ENCODE measurements at regions not wholly inside any gene's neighbourhood (a gene's known extent, or its start where the extent isn't known, plus 50 kb on each side); places are given as distances from the start of the nearest gene placed in this dataset.

DNA sequence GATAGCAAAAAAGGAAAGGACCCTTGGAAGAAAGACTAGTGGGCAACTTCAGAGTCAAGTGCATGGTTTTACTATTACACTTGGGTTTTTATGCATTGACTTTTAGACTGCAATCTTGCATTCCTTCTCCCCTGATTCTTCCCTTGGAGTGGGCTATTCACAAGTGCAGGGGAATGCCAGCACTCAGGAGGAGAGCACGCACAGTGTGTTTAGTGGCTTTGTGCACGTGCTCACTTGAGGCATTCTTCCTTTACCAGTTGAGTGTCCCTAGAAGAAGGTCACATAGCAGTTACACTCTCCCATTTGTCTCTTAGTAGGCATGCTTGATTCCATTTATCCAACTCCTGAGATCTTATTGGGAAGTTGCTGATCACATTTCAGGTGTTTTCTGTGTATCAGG lies 351.1 kb upstream of the HSFY2 start:
- no peak overlapping the region for H3K27ac Mint-ChIP-seq
- no peaks in the 10 kb centered on the region for H3K36me3 Mint-ChIP-seq (ENCODE audit: low read depth)
- H3K27me3 Mint-ChIP-seq: no peaks in the 10 kb centered on the region
- peaks cover 5% of the 10 kb centered on the region for H3K4me1 Mint-ChIP-seq (ENCODE audit: low read depth)
- no peaks in the 10 kb centered on the region for H3K9me3 Mint-ChIP-seq
- H3K4me3 Mint-ChIP-seq: no peak overlapping the region
- intact Hi-C loops (cut with micrococcal nuclease): no loop called here

DNA sequence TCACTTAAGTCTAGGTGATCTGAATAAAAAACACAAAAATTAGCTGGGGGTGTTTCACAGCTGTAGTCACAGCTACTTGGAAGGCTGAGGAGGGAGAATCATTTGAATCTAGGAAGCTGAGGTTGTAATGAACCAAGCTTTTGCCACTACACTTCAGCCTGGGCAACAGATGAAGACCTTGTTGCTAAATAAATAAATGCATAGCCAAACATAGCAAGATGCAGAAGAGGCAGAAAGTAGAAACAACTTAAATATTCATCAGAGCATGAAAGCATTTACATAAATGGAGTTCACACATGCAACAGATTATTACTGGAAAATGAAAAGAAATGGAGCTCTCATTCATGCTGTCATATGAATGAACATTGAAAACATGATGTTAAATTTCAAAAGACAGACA lies 348.9 kb upstream of the HSFY2 start:
- Mint-ChIP-seq H3K4me1 (ENCODE audit: low read depth) (peaks cover 5% of the 10 kb centered on the region), H3K4me3 (no peak overlapping the region), H3K27ac (no peak overlapping the region), H3K27me3 (no peaks in the 10 kb centered on the region), H3K9me3 (peaks cover 6% of the 10 kb centered on the region), H3K36me3 (ENCODE audit: low read depth) (no peaks in the 10 kb centered on the region)
- intact Hi-C loops (cut with micrococcal nuclease): no loop called here

DNA sequence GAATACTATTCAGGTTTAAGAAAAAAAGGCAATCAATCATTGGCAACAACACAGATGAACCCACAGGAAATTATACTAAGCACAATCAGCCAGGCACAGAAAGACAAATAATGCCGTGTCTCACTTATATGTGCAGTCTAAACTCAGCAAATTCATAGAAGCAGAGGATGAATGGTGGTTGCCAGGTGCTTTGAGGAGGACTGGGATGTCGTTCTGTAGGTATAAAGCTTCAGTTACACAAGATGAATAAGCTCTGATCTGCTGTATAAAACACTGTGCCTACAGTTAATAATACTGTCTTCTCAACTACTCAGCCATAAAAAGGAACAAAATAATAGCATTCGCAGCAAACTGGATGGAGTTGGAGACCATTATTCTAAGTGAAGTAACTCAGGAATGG lies 324.8 kb upstream of the HSFY2 start:
- H3K9me3 Mint-ChIP-seq: peaks cover 8% of the 10 kb centered on the region

DNA sequence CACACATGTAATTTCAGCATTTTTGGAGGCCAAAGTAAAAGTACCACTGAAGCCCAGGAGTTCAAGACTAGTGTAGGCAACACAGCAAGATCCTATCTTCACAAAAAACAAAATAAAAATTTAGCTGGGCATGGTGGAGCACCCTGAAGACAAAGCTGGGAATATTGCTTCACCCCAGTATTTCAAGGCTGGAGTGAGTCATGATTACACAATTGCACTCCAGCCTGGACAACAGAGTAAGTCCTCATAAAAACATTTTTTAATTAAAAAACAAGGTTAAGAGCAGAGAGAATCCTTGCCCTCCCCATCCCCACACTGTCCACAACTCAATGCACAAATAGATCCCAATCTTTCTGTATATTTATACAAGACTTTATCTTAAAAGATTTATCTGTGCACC lies 321.9 kb upstream of the HSFY2 start:
- intact Hi-C loops (cut with micrococcal nuclease): no loop called here
- H3K27ac Mint-ChIP-seq: no peak overlapping the region
- H3K36me3 Mint-ChIP-seq (ENCODE audit: low read depth): no peaks in the 10 kb centered on the region
- no peaks in the 10 kb centered on the region for H3K9me3 Mint-ChIP-seq
- H3K4me3 Mint-ChIP-seq: no peak overlapping the region
- peaks cover 3% of the 10 kb centered on the region for H3K27me3 Mint-ChIP-seq
- no peaks in the 10 kb centered on the region for H3K4me1 Mint-ChIP-seq (ENCODE audit: low read depth)

More for the DNA sequence above, 324.8 kb upstream of the HSFY2 start:
- Mint-ChIP-seq H3K36me3 (ENCODE audit: low read depth) (no peaks in the 10 kb centered on the region), H3K27ac (no peak overlapping the region), H3K4me1 (ENCODE audit: low read depth) (no peaks in the 10 kb centered on the region), H3K27me3 (no peaks in the 10 kb centered on the region), H3K4me3 (no peak overlapping the region)
- intact Hi-C loops (cut with micrococcal nuclease): no loop called here

DNA sequence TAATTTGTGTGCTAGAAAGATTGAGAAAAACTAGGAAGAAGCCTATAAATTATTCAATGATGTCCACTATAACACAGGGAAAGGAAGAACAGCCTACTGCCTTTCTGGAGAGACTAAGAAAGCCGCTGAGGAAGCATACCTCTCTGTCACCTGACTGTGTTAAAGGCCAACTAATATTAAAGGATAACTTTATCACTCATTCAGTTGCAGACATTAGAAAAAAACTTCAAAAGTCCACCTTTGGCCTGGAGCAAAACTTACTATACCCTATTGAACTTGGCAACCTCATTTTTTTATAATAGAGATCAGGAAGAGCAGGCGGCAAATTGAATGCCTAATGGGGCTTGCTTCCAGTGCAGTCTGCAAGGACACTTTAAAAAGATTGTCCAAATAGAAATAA lies 309.5 kb upstream of the HSFY2 start:
- H3K4me3 Mint-ChIP-seq: no peak overlapping the region

DNA sequence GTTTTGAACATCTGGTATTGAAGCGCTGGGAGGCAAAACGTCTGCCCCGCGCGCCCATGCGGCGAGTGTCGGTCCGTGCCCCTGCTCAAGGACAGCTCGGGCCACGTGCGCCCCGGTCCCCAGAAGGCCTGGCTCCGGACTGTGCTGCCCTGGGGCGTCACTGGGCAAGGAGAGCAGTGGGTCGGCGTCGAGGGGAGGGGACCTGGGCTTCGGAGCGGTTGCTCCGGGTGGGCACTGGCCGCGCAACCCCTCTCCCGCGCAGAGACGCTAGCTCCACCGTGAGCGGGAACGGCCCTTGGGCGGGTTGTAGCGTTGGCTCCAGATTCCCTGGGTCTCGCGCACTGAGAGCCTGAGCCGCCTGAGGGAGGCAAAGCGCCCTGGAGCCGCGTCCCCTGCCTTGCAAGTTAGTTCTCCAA lies 304.2 kb upstream of the HSFY2 start:
- Mint-ChIP-seq H3K27me3 (no peaks in the 10 kb centered on the region), H3K27ac (peak overlapping the region; percentile 84), H3K36me3 (ENCODE audit: low read depth) (peaks cover 6% of the 10 kb centered on the region), H3K9me3 (no peaks in the 10 kb centered on the region), H3K4me1 (ENCODE audit: low read depth) (peaks cover 13% of the 10 kb centered on the region), H3K4me3 (peak overlapping the region; percentile 84)
- intact Hi-C loops (cut with micrococcal nuclease): loop anchor here (10.0 kb wide), 1 partner anchor 487 kb away; no protein-coding TSS in a partner anchor

More for the DNA sequence above, 309.5 kb upstream of the HSFY2 start:
- no peak overlapping the region for H3K27ac Mint-ChIP-seq
- intact Hi-C loops (cut with micrococcal nuclease): no loop called here
- no peaks in the 10 kb centered on the region for H3K4me1 Mint-ChIP-seq (ENCODE audit: low read depth)
- H3K27me3 Mint-ChIP-seq: no peaks in the 10 kb centered on the region
- no peaks in the 10 kb centered on the region for H3K36me3 Mint-ChIP-seq (ENCODE audit: low read depth)
- H3K9me3 Mint-ChIP-seq: no peaks in the 10 kb centered on the region

DNA sequence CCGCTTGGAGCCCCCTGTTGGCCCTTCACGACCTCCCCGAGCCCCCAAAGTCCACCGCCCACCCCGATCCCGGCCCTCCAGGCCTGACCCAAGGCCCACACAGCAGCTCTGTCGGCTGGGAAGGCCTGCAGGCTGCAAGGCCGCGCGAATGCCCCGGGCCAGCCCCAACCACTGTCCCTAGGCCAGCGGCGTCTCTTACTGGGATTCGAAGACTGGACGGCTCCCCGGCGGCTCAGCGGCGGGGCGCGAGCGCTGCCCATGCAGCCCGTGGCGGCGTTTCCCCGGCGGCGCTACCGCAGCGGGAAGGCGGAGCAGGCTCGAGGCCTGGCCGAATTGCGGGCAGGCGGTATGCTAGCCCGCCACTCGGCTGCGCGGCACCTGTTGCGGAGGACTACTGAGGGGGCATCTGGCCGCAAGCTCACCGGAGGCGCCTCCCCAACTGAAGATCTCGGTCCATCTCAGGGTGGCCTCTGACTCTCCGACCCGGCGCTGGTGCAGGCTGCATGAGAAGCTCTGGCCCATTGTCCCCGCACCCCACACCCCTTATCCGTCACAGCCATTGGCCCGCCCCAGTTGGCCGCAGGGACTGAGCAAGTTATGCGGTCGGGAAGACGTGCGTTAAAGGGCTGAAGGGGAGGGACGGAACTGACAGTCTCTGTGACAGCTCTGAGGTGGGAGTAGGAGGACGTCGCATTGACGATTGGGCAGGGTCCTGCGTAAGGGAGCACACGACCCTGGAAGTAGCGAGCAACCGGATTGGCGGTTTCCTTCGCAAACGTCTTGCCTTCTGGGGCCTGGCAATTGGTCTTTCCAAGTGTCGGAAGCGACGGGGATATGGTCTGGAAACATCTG lies 303.5 kb upstream of the HSFY2 start:
- H3K36me3 Mint-ChIP-seq (ENCODE audit: low read depth): peaks cover 6% of the 10 kb centered on the region

DNA sequence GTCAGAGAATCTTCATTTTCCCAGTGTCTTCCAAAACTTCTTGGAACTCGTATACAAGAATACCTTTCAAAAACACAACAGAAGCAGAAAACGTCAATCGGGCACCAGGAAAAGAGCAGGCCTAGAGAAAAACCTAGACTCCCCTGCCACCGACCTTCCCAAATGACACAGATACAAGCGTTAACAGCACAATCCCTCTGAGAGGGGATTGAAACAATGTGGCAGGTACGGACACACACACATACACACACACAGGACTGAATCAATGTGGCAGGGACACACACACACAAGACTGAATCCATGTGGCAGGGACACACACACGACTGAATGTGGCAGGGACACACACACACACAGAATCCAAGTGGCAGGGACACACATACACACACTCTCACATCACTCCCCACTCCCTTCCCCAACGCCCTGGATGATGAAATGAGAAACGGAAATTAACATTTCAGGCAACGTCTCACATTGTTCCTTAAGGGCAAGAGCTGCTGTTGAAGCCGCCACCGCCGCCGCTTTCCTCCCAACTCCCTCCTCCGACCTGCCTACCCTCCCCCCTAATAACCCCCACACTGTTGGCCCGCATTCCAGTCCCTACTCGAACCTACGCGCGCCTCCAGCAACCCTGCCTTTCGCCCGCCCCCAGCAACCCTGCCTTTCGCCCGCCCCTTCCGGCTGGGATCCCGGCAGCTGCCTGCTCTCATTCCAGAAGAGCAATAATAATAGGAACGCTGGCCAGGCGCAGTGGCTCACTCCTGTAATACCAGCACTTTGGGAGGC lies 302.1 kb upstream of the HSFY2 start:
- Mint-ChIP-seq H3K36me3 (ENCODE audit: low read depth) (peaks cover 6% of the 10 kb centered on the region), H3K4me1 (ENCODE audit: low read depth) (peaks cover 13% of the 10 kb centered on the region), H3K4me3 (peak overlapping the region; percentile 79), H3K9me3 (no peaks in the 10 kb centered on the region), H3K27ac (peak overlapping the region; percentile 84), H3K27me3 (no peaks in the 10 kb centered on the region)
- intact Hi-C loops (cut with micrococcal nuclease): loop anchor here (10.0 kb wide), 1 partner anchor 489 kb away; no protein-coding TSS in a partner anchor

More for the DNA sequence above, 303.5 kb upstream of the HSFY2 start:
- no peaks in the 10 kb centered on the region for H3K9me3 Mint-ChIP-seq
- peak overlapping the region; percentile 84 for H3K4me3 Mint-ChIP-seq
- intact Hi-C loops (cut with micrococcal nuclease): loop anchor here (10.0 kb wide), 1 partner anchor 488 kb away; no protein-coding TSS in a partner anchor
- H3K27ac Mint-ChIP-seq: peak overlapping the region; percentile 84
- no peaks in the 10 kb centered on the region for H3K27me3 Mint-ChIP-seq
- H3K4me1 Mint-ChIP-seq (ENCODE audit: low read depth): peaks cover 13% of the 10 kb centered on the region

DNA sequence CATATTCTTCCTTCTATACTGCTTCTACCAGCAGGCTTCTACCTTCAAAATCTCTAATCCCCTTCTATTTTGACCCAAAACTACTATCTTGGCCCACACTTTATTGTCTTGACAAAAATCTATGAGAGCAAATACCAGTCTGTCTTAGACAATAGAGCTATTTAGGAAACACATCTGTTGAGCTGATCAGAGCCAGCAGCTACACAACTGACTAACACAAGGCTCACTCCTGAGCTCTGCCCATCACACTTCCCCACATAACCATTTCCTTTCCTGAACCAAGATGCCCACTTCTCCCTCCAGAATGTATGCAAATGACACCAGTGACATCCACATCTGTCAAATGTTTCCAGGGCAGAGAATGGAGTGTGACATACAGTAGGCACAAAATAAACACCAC lies 293.9 kb upstream of the HSFY2 start:
- no peak overlapping the region for H3K4me3 Mint-ChIP-seq
- H3K27me3 Mint-ChIP-seq: no peaks in the 10 kb centered on the region
- no peak overlapping the region for H3K27ac Mint-ChIP-seq
- peaks cover 12% of the 10 kb centered on the region for H3K4me1 Mint-ChIP-seq (ENCODE audit: low read depth)
- no peaks in the 10 kb centered on the region for H3K36me3 Mint-ChIP-seq (ENCODE audit: low read depth)
- intact Hi-C loops (cut with micrococcal nuclease): no loop called here
- no peaks in the 10 kb centered on the region for H3K9me3 Mint-ChIP-seq

DNA sequence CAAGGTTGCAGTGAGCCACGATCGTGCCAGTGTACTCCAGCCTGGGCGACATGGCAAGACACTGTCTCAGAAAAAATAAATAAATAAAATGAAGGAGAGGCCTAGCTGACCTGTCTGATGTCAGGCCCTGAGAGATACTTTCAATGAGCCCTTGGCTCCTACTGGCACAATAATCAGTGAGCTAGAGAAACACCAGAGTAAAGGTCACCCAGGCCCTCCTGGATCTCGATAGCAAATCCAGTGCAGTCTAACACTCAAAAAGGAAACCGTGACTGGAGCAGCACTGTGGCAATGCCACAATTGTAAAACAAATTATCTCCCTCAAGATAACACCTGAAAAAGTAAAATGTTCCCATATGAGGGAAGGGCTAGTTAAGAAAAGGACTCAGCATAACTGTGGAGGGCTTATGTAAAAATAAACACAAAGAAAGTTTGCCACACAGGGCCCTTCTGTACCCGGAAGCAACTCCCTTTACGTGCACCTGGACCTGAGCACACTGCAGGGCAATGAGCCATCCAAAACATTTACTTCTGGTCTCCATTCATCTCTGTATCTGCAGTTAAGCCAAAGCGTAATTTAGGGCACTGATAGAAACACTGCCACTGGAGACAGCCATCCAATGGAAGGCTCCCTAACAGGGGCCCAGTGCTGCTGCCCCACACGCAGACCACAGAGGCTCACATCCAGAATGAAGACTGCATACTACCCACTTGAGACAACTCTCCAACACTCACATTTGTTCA lies 293.1 kb upstream of the HSFY2 start:
- H3K27ac Mint-ChIP-seq: no peak overlapping the region
- no peak overlapping the region for H3K4me3 Mint-ChIP-seq
- intact Hi-C loops (cut with micrococcal nuclease): no loop called here
- no peaks in the 10 kb centered on the region for H3K9me3 Mint-ChIP-seq
- no peaks in the 10 kb centered on the region for H3K36me3 Mint-ChIP-seq (ENCODE audit: low read depth)
- H3K27me3 Mint-ChIP-seq: no peaks in the 10 kb centered on the region
- peaks cover 12% of the 10 kb centered on the region for H3K4me1 Mint-ChIP-seq (ENCODE audit: low read depth)

DNA sequence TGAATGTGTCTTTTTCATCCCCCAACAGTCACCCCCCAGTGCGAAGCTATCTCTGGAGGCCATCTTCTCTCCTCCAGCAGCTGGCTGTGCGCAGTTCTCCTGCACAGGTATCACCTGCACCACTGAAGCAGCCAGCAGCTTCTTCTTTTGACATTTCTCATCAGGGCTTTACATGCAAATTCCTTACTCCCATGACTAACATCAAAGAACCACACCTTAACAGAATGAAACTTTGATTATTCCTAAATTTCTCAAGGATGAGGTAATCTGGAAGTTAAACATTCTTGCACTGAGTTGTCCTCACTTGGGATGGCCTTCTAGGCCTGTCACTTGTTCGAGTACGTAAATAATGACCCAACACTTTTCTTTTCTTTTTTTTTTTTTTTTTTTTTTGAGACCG lies 291.6 kb upstream of the HSFY2 start:
- Mint-ChIP-seq H3K36me3 (ENCODE audit: low read depth) (no peaks in the 10 kb centered on the region), H3K4me1 (ENCODE audit: low read depth) (peaks cover 12% of the 10 kb centered on the region)

DNA sequence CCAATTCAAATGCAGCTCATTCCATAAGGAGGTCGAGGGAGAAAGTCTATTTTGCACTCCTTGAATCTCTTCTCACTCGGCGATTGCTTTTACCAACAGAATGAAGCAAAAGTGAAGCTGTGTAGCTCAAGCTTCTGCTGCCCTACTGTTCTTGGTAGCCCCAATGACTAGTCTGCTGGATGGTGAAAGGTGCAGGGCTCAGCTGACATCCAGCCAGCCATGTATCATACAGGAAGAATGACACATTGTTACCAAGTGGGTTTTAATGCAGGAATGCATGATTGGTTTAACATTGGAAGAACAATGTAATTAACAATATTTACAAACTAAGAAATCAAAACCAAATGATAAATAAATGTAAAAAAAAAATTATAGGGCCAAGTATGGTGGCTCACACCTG lies 286.2 kb upstream of the HSFY2 start:
- H3K9me3 Mint-ChIP-seq: no peaks in the 10 kb centered on the region
- intact Hi-C loops (cut with micrococcal nuclease): no loop called here
- H3K36me3 Mint-ChIP-seq (ENCODE audit: low read depth): no peaks in the 10 kb centered on the region
- H3K27ac Mint-ChIP-seq: no peak overlapping the region
- H3K4me1 Mint-ChIP-seq (ENCODE audit: low read depth): no peaks in the 10 kb centered on the region
- no peak overlapping the region for H3K4me3 Mint-ChIP-seq
- no peaks in the 10 kb centered on the region for H3K27me3 Mint-ChIP-seq

More for the DNA sequence above, 291.6 kb upstream of the HSFY2 start:
- no peak overlapping the region for H3K27ac Mint-ChIP-seq
- no peaks in the 10 kb centered on the region for H3K27me3 Mint-ChIP-seq
- no peak overlapping the region for H3K4me3 Mint-ChIP-seq
- intact Hi-C loops (cut with micrococcal nuclease): no loop called here
- H3K9me3 Mint-ChIP-seq: no peaks in the 10 kb centered on the region

DNA sequence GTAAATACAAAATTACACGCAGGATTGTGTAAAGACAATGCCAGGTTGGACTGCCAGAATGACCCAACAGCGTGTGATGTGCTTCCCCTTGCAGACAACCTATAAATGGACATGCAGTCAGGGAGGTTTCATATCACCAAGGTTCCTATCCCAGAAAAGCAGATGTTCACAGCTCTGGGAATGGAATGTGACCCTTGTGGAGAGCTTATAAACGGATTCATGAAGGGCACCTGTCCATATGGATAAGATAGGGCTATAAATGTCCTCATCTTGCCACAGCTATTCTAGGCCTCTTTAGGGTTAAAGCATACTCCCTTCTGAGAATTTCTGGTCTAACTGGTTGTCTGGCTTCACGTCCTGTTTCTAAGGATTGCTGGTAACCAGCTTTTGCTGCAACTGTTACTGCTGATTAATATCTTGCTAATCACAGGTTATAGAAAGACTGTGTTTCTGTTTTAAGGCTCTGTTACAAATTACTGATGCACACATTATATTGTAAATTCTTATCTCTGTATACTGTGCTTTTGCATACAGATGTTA lies 285.4 kb upstream of the HSFY2 start:
- Mint-ChIP-seq H3K27ac (no peak overlapping the region), H3K36me3 (ENCODE audit: low read depth) (no peaks in the 10 kb centered on the region), H3K9me3 (no peaks in the 10 kb centered on the region), H3K4me3 (no peak overlapping the region), H3K27me3 (no peaks in the 10 kb centered on the region), H3K4me1 (ENCODE audit: low read depth) (no peaks in the 10 kb centered on the region)
- intact Hi-C loops (cut with micrococcal nuclease): no loop called here

All from dendritic cell treated with granulocyte-macrophage colony-stimulating factor and Interleukin-4, amounts not matched to agents 40 ng/mL and 50 ng/mL, for 4 days (primary cell).